K562 (cell line): ENCODE measurements at regions not wholly inside any gene's neighbourhood (a gene's known extent, or its start where the extent isn't known, plus 50 kb on each side); places are given as distances from the start of the nearest gene placed in this dataset.

Experiments used
- ATAC-seq: fragments of 200-7000 bp; cut with Tn5 transposase; 3 replicates; pipeline ENCODE4 v1.9.1; 2020; ENCODE audit warnings: moderate library complexity
- BruUV-seq: library from RNA; stranded (reverse); fragments of 400-500 nt; replicated peaks from 2 replicates; lab custom pipeline; 2021; lab: Mats Ljungman, UMichigan
- CTCF ChIA-PET: fragments of 300-600 bp; formaldehyde crosslinking; extraction: SDS; loops from one replicate; lab custom pipeline; 2021; ENCODE audit warnings: low intra/inter-chr PET ratio; lab: Yijun Ruan, JAX
- POLR2A ChIA-PET: fragments of 300-600, 350-650 bp; sonication (Branson Sonifier 250); formaldehyde crosslinking; extraction: SDS; loops from one replicate; lab custom pipeline; 2021; ENCODE audit warnings: antibody characterized with exemption, inconsistent platforms; lab: Yijun Ruan, JAX
- DNase-seq, 4 experiments: peaks; one replicate each; pipeline versions ENCODE4 v3.0.0 to v3.0.0-alpha.2; 2011 to 2018; ENCODE audit warnings: low spot score in 3 of 4, mixed read lengths in 3 of 4; ENCODE audit errors: extremely low read depth in 1 of 4
- FAIRE-seq: peaks from 2 replicates; lab custom pipeline; 2011; peaks lifted over from hg19 to GRCh38; lab: Jason Lieb, UNC
- H2AFZ ChIP-seq: 2 replicates; pipeline ENCODE4 v1.6.0; 2011; ENCODE audit warnings: low read depth, low read length, control low read depth, inconsistent platforms
- H3K27ac ChIP-seq: fragments of 200-600 bp; 3 replicates; pipeline ENCODE4 v1.8.0; 2011; ENCODE audit warnings: low read depth, mild to moderate bottlenecking, control low read depth, inconsistent platforms, low read length, moderate library complexity, mixed read lengths; ENCODE audit errors: extremely low read depth
- H3K27me3 ChIP-seq, 2 experiments: fragments of 300-600 bp in 1 of 2; 2 replicates in 1 of 2; 3 replicates in 1 of 2; pipeline versions ENCODE4 v1.6.0 to v1.8.0; 2011; ENCODE audit warnings: inconsistent platforms in 2 of 2, low read length in 2 of 2, mild to moderate bottlenecking in 1 of 2, mixed read lengths in 1 of 2, moderate library complexity in 1 of 2; ENCODE audit not compliant: control insufficient read depth in 2 of 2, insufficient read depth in 2 of 2
- H3K36me3 ChIP-seq: fragments of 300-600 bp; 3 replicates; pipeline ENCODE4 v1.8.0; 2011; ENCODE audit warnings: mild to moderate bottlenecking, low read length, inconsistent platforms; ENCODE audit not compliant: control insufficient read depth, insufficient read depth
- H3K4me1 ChIP-seq, 2 experiments: fragments of 200-600 bp in 1 of 2; replicated peaks in 1 of 2; 2 replicates in 1 of 2; 3 replicates in 1 of 2; pipeline versions ENCODE4 v1.5.1 to v1.8.0; 2011; ENCODE audit warnings: inconsistent platforms in 2 of 2, low read length in 2 of 2, mild to moderate bottlenecking in 1 of 2, mixed read lengths in 1 of 2, moderate library complexity in 1 of 2; ENCODE audit not compliant: control insufficient read depth in 2 of 2, insufficient read depth in 2 of 2
- H3K4me2 ChIP-seq: 2 replicates; pipeline ENCODE4 v1.6.1; 2011; ENCODE audit warnings: low read length, control low read depth, inconsistent platforms, mixed read lengths; ENCODE audit not compliant: insufficient read depth
- H3K4me3 ChIP-seq: fragments of 200-600 bp; sonication (generic), shearing (Covaris generic); 2 replicates; pipeline ENCODE4 v1.5.1; 2016; ENCODE audit warnings: control low read depth, inconsistent platforms
- H3K79me2 ChIP-seq: fragments of 200-600 bp; 3 replicates; pipeline ENCODE4 v1.8.0; 2011; ENCODE audit warnings: low read length, inconsistent platforms; ENCODE audit not compliant: control insufficient read depth, insufficient read depth
- H3K9ac ChIP-seq, 2 experiments: 2 replicates each; pipeline versions ENCODE4 v1.6.0 to v1.6.1; 2011; ENCODE audit warnings: low read depth in 2 of 2, low read length in 2 of 2, control low read depth in 1 of 2, inconsistent platforms in 1 of 2, mild to moderate bottlenecking in 1 of 2, mixed read lengths in 1 of 2; ENCODE audit not compliant: insufficient read depth in 1 of 2
- H3K9me1 ChIP-seq: one replicate; pipeline ENCODE4 v1.6.0; 2011; ENCODE audit warnings: inconsistent platforms, mild to moderate bottlenecking, low read length, moderate library complexity; ENCODE audit not compliant: control insufficient read depth, insufficient read depth
- H3K9me3 ChIP-seq: replicated peaks from 2 replicates; pipeline ENCODE4 v1.5.1; 2011; ENCODE audit warnings: low read depth, low read length, inconsistent platforms; ENCODE audit not compliant: control insufficient read depth, insufficient read depth
- H4K20me1 ChIP-seq: replicated peaks from 2 replicates; pipeline ENCODE4 v1.6.1; 2011; ENCODE audit warnings: low read length, inconsistent platforms, mixed read lengths; ENCODE audit not compliant: control insufficient read depth, insufficient read depth
- CHAMP1 ChIP-seq: fragments of 450-650 bp; IDR thresholded peaks from 2 replicates; pipeline ENCODE4 v1.6.1; 2016; ENCODE audit warnings: mild to moderate bottlenecking
- DDX20 ChIP-seq: fragments of 450-650 bp; IDR thresholded peaks from 2 replicates; pipeline ENCODE4 v1.6.1; 2016; ENCODE audit warnings: missing genetic modification characterization, low read depth, mild to moderate bottlenecking, missing compliant biosample characterization, moderate library complexity
- HMGXB4 ChIP-seq: sonication (generic); formaldehyde crosslinking; IDR thresholded peaks from 2 replicates; pipeline ENCODE4 v1.8.1; 2023; ENCODE audit warnings: mild to moderate bottlenecking, missing genetic modification reagents
- HNRNPH1 ChIP-seq: fragments of 200-400 bp; formaldehyde crosslinking; optimal IDR thresholded peaks from 2 replicates; pipeline ENCODE3; 2017; ENCODE audit warnings: low read depth, mild to moderate bottlenecking, low read length, moderate library complexity
- HSF4 ChIP-seq: fragments of 250-450 bp; sonication (Bioruptor Pico); IDR thresholded peaks from 2 replicates; pipeline ENCODE4 v2.1.2; 2022; ENCODE audit warnings: mild to moderate bottlenecking, moderate library complexity, borderline replicate concordance
- MLX ChIP-seq, 2 experiments: fragments of 450-650 bp in 1 of 2; sonication (generic) in 1 of 2; formaldehyde crosslinking; conservative IDR thresholded peaks; 2 replicates each; pipeline versions ENCODE4 v1.4.0 to v1.8.1; 2020 to 2022; ENCODE audit warnings: mild to moderate bottlenecking in 1 of 2, missing genetic modification reagents in 1 of 2
- RERE ChIP-seq: sonication (generic); formaldehyde crosslinking; IDR thresholded peaks from 2 replicates; pipeline ENCODE4 v1.8.0; 2023; ENCODE audit warnings: missing genetic modification reagents, mild to moderate bottlenecking, borderline replicate concordance
- SP1 ChIP-seq: sonication (generic); formaldehyde crosslinking; IDR thresholded peaks from 2 replicates; pipeline ENCODE4 v1.8.1; 2022; ENCODE audit warnings: mild to moderate bottlenecking, missing genetic modification reagents
- SREBF2 ChIP-seq: sonication (generic); formaldehyde crosslinking; IDR thresholded peaks from 2 replicates; pipeline ENCODE4 v1.4.0; 2020; ENCODE audit warnings: mild to moderate bottlenecking, missing genetic modification reagents
- ZBTB17 ChIP-seq: fragments of 450-650 bp; formaldehyde crosslinking; IDR thresholded peaks from 2 replicates; pipeline ENCODE4 v1.4.0; 2020; ENCODE audit warnings: mild to moderate bottlenecking
- ZC3H11A ChIP-seq: IDR thresholded peaks from 2 replicates; pipeline ENCODE4 v1.6.1; 2012; ENCODE audit warnings: low read depth, low read length, improper control_type of control experiment
- ZNF124 ChIP-seq: sonication (generic); formaldehyde crosslinking; IDR thresholded peaks from 2 replicates; pipeline ENCODE4 v1.8.1; 2022; ENCODE audit warnings: missing genetic modification reagents
- ZNF41 ChIP-seq: fragments of 250-450 bp; sonication (Bioruptor Pico); conservative IDR thresholded peaks from 2 replicates; pipeline ENCODE4 v1.4.0; 2020; ENCODE audit warnings: mild to moderate bottlenecking
- ZNF830 ChIP-seq: fragments of 250-450 bp; sonication (Bioruptor Pico); IDR thresholded peaks from 2 replicates; pipeline ENCODE4 v1.5.0; 2021; ENCODE audit warnings: mild to moderate bottlenecking
- WGBS: fragments of 100-300 bp; shearing (Covaris generic); methylation state at CpG from one replicate; pipeline ENCODE4 v1.1.6; 2016; ENCODE audit warnings: low coverage, mixed read lengths; ENCODE audit not compliant: insufficient coverage; ENCODE audit errors: missing lambda C conversion rate; 5-methylcytosine and 5-hydroxymethylcytosine counted together
- in situ Hi-C: fragments of 300-500 bp; cut with MboI; formaldehyde crosslinking; loops from 4 replicates; pipeline ENCODE4 v1.15.0; 2018; ENCODE audit warnings: inconsistent platforms, mixed read lengths
- intact Hi-C: fragments of 100-400 bp; cut with micrococcal nuclease; formaldehyde crosslinking; loops from 2 replicates; pipeline ENCODE4 v1.14.2; 2022

GRCh38 chr14:59046746-59047145 lies 141.7 kb upstream of the DAAM1 start:
- ChIA-PET CTCF (no interaction called here), POLR2A (no interaction called here)
- H3K4me1 ChIP-seq = no peaks in the 10 kb centered on the region; a peak in 1 of 5 replicates
- no peak for DNase-seq
- FAIRE-seq = no peak
- in situ Hi-C loops = no loop called here
- intact Hi-C loops = no loop called here
- no peaks in the 10 kb centered on the region for H3K27me3 ChIP-seq
- no peak overlapping the region for H3K4me3 ChIP-seq
- no peaks in the 10 kb centered on the region for H3K36me3 ChIP-seq
- H3K9me3 ChIP-seq = no peaks in the 10 kb centered on the region
- WGBS = 0% methylated on average over 2 of the region's 2 CpGs
- H3K9ac ChIP-seq = no peak overlapping the region
- no peak overlapping the region for H3K27ac ChIP-seq
- no peak overlapping the region for H2AFZ ChIP-seq
- no peaks in the 10 kb centered on the region for H3K9me1 ChIP-seq
- no TSS peak for BruUV-seq
- H3K4me2 ChIP-seq = no peak overlapping the region
- H4K20me1 ChIP-seq = no peaks in the 10 kb centered on the region
- no peaks in the 10 kb centered on the region for H3K79me2 ChIP-seq
- ATAC-seq = no peak
- TF ChIP-seq RERE (CRISPR knock-in tag) (no peak), ZNF124 (no peak), MLX (CRISPR knock-in tag; conservative IDR thresholded peaks at IDR 0.05) (no peak), ZNF41 (CRISPR knock-in tag) (no peak), DDX20 (tag) (no peak), CHAMP1 (no peak), HMGXB4 (CRISPR knock-in tag) (no peak), HSF4 (CRISPR knock-in tag) (no peak), ZBTB17 (CRISPR knock-in tag) (no peak), HNRNPH1 (no peak), ZC3H11A (no peak), ZNF830 (CRISPR knock-in tag) (no peak), SREBF2 (CRISPR knock-in tag) (no peak), SP1 (CRISPR knock-in tag) (no peak)
